ENCODE measurements at regions not wholly inside any gene's neighbourhood (a gene's known extent, or its start where the extent isn't known, plus 50 kb on each side); places are given as distances from the start of the nearest gene placed in this dataset.

GRCh38 chr13:26872525-26873385 lies 112.2 kb upstream of the GPR12 start:
- no peaks in the 10 kb centered on the region for H3K79me2 ChIP-seq (ENCODE audit: control insufficient read depth, insufficient read depth, low read length)
- no peaks in the 10 kb centered on the region for H3K36me3 ChIP-seq (ENCODE audit: control insufficient read depth, insufficient read depth, low read length)
- WGBS (ENCODE audit: insufficient coverage, low coverage, missing lambda C conversion rate), result 16% methylated on average over 20 of the region's 28 CpGs
- ChIA-PET CTCF (ENCODE audit: low intra/inter-chr PET ratio) (no interaction called here), POLR2A (interaction anchor here (0.6 to 0.7 kb wide), 2 partner anchors 13 to 950 kb away, joined by 3 read pairs; no protein-coding TSS in a partner anchor)
- H3K4me2 ChIP-seq (ENCODE audit: insufficient read depth, low read length), result no peak overlapping the region
- BruUV-seq (replicated peaks), result no TSS peak
- no peaks in the 10 kb centered on the region for H3K4me1 ChIP-seq (replicated peaks in 1 of 2; ENCODE audit: control insufficient read depth in 2 of 2, insufficient read depth in 2 of 2, low read length in 2 of 2)
- peak; percentile 90 for ATAC-seq
- no peaks in the 10 kb centered on the region for H4K20me1 ChIP-seq (replicated peaks; ENCODE audit: control insufficient read depth, insufficient read depth, low read length)
- H3K27ac ChIP-seq (ENCODE audit: extremely low read depth, low read depth, low read length), result no peak overlapping the region
- H2AFZ ChIP-seq (ENCODE audit: low read depth, low read length), result no peak overlapping the region
- H3K9me1 ChIP-seq (ENCODE audit: control insufficient read depth, insufficient read depth, low read length), result no peaks in the 10 kb centered on the region
- H3K4me3 ChIP-seq, result no peak overlapping the region
- H3K9me3 ChIP-seq (replicated peaks; ENCODE audit: control insufficient read depth, insufficient read depth, low read depth, low read length), result no peaks in the 10 kb centered on the region
- in situ Hi-C loops (cut with MboI), result no loop called here
- H3K27me3 ChIP-seq (ENCODE audit: control insufficient read depth in 2 of 2, insufficient read depth in 2 of 2, low read length in 2 of 2), result no peaks in the 10 kb centered on the region
- intact Hi-C loops (cut with micrococcal nuclease), result loop anchor here (1.0 kb wide), 1 partner anchor 165 kb away; no protein-coding TSS in a partner anchor
- FAIRE-seq, result peak; percentile 55
- H3K9ac ChIP-seq (ENCODE audit: insufficient read depth in 1 of 2, low read depth in 2 of 2, low read length in 2 of 2), result no peak overlapping the region
- DNase-seq (ENCODE audit: extremely low read depth in 1 of 4, low spot score in 3 of 4), result peak; percentile 42 to 61 (median 56)
- TF ChIP-seq BCLAF1 (IDR thresholded peaks at IDR 0.05; ENCODE audit: borderline replicate concordance in 1 of 2, control insufficient read depth in 1 of 2, low read depth in 2 of 2, low read length in 1 of 2), result no peak
- no peak for TF ChIP-seq SMAD4 (CRISPR knock-in tag; conservative IDR thresholded peaks at IDR 0.05)
- TF ChIP-seq AFF1 (IDR thresholded peaks at IDR 0.05; ENCODE audit: low read depth in 1 of 2, partially characterized antibody in 2 of 2), result no peak
- TF ChIP-seq, protein P1, sequence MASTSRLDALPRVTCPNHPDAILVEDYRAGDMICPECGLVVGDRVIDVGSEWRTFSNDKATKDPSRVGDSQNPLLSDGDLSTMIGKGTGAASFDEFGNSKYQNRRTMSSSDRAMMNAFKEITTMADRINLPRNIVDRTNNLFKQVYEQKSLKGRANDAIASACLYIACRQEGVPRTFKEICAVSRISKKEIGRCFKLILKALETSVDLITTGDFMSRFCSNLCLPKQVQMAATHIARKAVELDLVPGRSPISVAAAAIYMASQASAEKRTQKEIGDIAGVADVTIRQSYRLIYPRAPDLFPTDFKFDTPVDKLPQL (IDR thresholded peaks at IDR 0.05; ENCODE audit: extremely low read depth, insufficient read length), result no peak
- TF ChIP-seq ZNF436 (CRISPR knock-in tag; IDR thresholded peaks at IDR 0.05), result no peak
- no peak for TF ChIP-seq SPI1 (IDR thresholded peaks at IDR 0.05; ENCODE audit: borderline replicate concordance, low read depth, low read length)
- TF ChIP-seq CBX5 (IDR thresholded peaks at IDR 0.05; ENCODE audit: borderline replicate concordance, low read depth), result no peak
- TF ChIP-seq RBFOX2 (IDR thresholded peaks at IDR 0.05; ENCODE audit: low read depth, low read length), result no peak
- no peak for TF ChIP-seq ZFP30 (CRISPR knock-in tag; IDR thresholded peaks at IDR 0.05; ENCODE audit: borderline replicate concordance)
- no peak for TF ChIP-seq JUNB (CRISPR knock-in tag; conservative IDR thresholded peaks at IDR 0.05)
- TF ChIP-seq ZC3H8 (IDR thresholded peaks at IDR 0.05), result no peak

Measured in K562 (cell line).